HG03469 (cell line): ENCODE measurements at regions not wholly inside any gene's neighbourhood (a gene's known extent, or its start where the extent isn't known, plus 50 kb on each side); places are given as distances from the start of the nearest gene placed in this dataset.

ENCODE experiments used
- ATAC-seq: cut with Tn5 transposase; IDR thresholded peaks from one replicate; pipeline ENCODE4 v1.9.1; 2021; ENCODE audit warnings: mild to moderate bottlenecking, moderate library complexity, moderate number of reproducible peaks; ENCODE audit not compliant: unreplicated experiment

DNA sequence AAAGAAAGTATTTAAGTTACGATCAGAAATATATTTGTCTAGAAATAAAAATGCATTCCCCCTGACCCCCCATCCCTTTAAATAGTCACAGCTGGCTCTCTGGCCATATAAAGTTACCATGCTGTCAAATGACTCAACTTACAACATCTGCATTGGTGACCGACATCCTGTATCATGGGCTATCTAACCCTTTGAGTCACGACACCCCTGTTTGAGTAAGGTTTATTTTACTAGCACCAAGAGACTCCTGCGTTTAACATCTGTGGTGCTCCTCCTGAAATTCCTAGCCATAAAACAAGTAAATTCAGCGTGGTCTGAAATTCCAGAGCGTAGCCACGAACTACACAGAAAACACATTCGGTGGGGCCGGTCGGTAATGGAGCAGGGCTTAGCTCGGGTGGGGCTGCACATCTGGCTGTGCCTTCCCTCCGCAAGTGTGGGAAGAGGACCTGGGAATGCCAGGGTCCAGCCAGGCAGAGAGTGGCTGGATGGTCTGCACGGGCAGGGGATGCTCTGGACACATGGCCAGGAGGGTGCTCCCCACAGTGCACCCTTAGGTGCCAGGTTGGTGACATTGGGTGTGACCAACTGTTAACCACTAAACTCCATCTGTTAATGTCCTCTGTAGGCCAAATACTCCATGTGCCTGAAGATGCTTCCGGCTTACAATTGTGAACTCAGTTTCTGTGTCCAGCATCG lies 53.0 kb upstream of the CLDN14 start:
- ATAC-seq: no peak

DNA sequence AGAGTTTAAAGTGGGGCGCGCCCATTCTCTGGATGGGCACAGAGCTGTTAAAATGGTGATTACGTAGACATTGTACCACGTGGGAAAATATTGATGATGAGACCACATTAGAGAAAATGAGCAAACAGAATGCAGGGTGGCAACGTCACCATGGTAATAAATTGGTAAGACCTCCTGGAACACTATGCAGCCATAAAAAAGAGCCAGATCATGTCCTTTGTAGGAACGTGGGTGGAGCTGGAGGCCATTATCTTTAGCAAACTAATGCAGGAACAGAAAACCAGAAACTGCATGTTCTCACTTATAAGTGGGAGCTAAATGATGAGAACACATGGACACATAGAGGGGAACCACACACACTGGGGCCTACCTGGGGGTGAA lies 53.5 kb upstream of the CLDN14 start:
- ATAC-seq: no peak

DNA sequence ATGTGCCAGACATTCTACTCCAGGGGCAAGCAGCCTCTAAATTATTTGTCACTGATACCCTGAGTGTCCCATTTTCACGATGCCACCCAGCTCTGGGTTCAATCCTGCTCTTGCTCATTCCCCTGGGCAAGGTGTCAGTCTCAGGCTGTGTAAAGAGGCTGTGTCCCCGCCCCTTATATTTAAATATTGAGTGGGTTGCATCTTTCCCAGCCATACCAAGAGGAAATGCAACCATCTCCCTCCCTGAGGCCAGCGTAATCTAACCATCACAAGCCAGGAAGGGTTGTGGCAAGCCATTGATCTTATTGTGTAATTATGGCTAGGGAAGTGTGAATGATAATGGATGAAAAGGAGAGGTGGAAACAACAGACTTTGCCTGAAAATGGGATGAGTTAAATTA lies 54.7 kb upstream of the CLDN14 start:
- ATAC-seq: no peak

DNA sequence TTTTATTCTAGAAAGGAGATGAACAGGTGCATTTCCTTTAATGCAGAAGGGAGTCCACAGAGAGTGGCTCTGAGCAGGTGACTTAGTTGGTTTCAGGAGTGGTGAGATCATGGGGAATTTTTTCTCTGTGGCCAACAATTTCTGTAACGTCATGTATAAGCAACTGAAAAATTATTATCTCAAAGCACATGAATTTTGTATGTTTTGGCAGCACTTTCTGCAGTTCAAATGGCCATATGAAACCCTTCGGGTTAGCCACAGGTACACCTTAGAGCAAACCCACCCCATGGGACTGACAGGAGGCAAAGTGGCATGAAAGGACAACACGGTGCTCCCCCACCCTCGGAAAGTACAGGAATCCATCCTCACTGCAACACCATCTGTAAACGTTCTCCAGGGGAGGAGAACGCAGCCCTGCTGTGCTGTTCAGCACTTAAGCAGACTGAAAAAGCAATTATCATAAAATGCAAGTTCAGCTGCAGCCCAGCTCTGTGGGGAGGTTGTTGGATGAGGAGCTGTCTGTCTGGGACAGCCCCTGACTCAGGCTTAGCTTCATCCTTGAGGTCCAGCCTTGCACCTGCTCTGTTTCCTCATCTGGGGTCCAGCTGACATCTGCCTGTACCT lies 55.8 kb upstream of the CLDN14 start:
- peak; percentile 57 for ATAC-seq

DNA sequence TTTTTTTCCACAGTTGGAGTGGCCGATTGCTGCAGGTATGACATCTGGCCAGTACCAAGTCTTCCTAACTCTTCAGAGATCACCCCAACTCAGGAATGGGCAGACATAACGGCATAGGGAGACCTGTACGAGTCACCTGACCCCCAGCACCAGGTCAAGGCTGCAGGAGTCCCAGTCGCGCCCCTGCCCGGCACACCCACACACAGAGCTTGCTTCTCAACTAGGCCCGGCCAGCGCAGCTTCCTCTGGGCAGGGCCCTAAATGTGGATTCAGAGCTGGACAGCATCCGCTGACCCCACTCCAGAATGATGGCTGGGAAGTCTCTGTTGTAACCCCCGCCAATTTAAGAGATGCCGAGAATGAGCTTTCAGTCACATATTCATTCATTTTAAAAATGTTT lies 58.8 kb upstream of the CLDN14 start:
- no peak for ATAC-seq

DNA sequence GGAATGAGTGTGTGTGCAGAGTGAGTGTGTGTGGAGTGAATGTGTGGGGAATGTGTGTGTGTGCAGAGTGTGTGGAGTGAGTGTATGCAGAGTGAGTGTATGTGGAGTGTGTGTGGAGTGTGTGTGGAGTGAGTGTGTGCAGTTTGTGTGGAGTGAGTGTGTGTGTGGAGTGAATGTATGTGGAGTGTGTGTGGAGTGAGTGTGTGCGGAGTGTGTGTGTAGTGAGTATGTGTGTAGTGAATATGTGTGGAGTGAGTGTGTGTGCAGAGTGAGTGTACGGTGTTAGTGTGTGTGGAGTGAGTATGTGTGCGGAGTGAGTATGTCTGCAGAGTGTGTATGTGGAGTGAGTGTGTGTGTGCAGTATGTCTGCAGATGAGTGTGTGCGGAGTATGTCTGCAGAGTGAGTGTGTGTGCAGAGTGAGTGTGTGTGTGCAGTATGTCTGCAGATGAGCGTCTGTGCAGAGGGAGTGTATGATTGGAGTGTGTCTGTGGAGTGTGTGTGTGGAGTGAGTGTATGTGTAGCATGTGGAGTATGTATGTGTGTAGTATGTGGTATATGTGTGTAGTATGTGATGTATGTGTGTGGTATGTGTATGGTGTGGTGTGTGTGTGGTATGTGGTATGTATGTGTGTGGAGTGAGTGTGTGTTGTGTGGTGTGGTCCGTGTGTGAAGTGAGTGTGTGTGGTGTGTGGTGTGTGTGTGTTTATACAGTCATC lies 59.7 kb upstream of the CLDN14 start:
- ATAC-seq: no peak

DNA sequence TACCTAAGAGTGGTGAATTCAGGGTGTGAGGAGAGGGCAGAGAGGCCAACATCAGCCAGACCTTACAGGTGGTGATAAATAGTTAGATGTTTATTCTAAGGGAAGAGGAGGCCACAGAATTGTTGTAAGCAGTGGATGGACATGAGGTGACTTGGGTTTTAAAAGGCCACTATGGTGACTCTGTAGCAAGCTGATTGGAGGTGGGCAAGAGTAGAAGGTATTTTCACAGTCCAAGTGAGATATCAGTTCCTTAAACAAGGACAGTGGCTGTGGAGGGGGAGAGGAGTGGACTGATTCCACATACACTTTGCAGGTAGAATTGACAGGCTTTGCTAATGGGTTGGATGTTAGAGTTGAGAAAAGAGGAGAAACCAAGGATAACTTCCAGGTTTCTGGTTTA lies 60.8 kb upstream of the CLDN14 start:
- ATAC-seq: no peak

DNA sequence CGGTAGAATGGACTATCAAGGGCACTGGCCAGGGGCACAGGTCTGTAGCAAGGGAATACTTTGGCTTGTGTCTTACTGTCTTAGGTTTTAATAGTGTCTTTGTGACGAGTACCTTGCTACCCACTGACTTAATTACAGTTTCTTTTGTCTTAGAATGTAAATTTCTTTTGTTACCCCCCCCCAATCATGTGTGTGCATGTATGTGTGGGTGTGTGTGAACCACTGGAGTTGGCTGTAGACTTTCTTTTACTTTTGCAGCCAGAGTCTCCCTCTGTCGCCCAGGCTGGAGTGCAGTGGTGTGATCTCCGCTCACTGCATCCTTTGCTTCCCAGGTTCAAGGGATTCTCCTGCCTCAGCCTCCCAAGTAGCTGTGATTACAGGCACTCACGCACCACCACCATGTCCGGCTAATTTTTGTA lies 61.8 kb upstream of the CLDN14 start:
- ATAC-seq: no peak

DNA sequence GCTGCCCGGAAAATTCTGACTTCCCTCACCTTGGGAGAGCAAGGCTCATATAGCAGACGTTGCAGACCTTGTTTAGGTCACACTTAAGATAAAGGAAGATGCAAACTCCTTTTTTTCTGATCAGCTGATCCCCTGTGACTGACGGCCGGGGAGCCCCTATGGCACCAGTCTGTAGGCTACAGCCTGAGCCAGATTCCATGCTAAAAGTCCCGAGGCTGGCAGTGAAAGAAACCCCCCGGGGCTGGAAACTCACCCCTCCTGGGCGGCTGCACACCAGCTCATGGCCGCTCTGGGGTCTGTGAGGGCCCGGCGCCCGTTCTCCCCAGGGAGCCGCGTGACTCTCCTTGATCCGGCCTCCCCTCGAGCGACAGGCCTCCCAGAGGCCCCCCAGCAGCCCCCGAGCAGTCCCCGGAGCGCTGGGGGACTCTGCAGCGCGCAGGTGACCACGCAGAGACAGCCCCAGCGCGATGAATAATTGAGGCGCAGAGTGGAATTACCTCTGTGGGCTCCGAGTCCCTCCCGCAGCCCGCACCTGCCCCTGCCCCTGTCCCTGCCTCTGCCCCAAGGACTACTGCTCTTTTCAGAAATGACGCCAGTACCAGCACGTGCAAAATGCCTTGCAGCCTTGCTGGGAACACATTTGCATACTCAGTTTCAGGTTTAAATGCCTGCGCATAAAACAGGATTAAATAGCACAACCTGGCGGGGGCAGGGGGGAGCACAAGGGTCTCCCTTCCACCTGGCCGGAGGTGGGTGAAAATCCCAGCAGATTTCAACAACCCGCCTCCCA lies 62.6 kb upstream of the CLDN14 start:
- peak; percentile 53 for ATAC-seq

DNA sequence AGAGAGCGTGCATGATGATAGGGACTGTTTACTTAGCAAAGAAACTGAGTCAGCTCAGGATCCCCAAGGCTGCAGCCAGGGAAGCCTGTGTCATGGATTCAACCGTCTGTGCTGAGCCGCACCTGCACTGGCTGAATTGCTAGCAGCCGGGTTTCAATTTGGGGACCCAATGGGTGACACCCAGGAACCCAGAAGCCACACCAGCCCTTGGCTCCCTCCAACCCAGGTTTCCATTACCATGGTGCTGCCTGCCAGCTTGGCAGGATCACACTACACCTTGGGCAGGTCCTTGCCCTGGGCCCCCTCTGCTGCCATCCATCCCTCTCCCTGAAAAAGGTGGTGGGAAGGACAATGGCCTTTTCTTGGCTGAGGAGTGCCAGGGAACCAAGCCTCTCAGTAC lies 64.0 kb upstream of the CLDN14 start:
- no peak for ATAC-seq

DNA sequence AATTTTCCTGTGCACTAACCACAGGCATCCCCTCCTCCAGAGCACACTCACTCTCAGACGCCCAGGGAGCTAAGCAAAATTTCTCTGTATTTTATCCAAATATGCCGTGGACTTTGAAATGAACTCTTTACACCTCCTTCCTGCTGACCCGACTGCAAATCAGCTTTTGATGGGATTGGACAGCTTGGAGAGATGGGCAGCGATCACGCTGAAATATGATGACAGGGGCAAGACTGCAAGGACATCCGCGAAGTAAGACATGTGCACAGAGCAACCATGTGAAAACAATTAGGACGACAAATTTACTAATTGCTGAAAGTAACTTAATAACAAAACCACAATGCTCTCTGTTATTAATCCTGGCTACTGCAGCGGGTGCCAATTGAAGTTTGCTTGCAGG lies 64.6 kb upstream of the CLDN14 start:
- no peak for ATAC-seq

DNA sequence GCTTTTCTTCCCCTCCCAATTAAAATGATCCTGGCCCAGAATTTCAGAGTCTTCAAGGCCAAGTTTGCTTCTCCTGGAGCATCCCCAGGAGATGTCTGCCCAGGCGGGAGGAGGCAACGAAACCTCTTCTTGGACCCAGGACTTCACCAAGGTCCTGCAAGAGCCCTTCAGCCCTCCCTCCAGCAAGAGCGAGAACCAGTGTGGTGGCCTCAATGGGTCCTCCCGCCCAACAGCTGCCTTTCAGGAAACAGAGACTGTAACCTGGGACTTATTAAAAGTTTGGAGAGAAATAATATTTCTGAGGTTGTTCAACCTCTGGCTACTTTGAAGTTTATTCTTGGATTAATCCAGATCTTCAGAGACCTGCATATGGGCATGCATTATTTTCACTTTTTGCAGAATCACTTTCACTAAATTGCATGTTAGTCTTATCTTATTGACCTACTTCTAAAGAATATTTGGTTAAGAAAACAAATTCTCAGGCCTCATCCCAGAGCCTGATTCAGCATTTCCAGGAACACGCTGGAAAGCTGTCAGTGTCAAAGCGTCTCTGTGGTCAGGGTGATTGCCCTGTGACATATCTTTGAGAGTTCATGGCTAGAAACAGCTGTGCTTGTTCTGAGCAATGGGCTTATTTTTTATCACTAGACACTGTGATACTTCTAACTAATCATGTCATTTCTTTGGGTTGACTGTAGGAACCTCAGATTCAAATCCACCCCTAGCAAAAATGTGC lies 66.0 kb upstream of the CLDN14 start:
- ATAC-seq: no peak

DNA sequence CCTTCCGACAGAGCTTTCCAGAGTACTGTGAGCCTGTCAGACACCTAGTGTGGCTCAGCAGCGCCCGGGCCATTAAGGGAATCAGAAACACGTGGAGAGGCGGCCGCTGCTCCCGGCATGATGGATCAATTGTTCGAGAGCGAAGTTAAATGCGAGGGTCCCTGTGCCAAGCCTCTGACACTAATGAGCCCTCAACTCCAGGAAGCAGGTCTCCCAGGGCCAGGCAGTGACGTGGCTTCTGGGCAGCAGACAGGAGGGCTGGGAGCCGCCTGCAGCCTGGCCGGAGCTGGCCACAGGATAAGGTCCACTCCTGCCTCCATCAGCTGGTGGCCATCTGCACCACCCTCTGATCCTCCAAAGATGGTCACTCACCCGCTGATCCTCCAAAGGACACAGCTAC lies 67.5 kb upstream of the CLDN14 start:
- ATAC-seq: no peak

DNA sequence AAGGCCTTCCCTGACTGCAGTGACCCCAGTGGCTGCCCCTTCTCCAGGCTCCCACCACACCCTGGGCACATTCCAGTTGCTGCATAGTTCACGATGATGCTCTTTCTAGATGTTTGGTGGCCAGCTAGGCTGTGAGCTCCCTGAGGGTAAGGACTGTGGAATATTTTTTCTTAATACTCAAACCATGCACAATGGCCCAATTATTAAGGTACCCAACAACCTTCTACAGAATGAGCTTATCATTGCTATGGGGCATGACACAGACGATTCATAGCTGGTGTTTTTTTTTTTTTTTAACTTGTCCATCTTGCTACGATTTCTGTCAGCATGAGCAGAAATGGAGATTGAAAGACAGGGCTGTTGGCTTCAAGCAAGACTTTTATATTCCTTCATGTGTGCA lies 68.9 kb upstream of the CLDN14 start:
- no peak for ATAC-seq

DNA sequence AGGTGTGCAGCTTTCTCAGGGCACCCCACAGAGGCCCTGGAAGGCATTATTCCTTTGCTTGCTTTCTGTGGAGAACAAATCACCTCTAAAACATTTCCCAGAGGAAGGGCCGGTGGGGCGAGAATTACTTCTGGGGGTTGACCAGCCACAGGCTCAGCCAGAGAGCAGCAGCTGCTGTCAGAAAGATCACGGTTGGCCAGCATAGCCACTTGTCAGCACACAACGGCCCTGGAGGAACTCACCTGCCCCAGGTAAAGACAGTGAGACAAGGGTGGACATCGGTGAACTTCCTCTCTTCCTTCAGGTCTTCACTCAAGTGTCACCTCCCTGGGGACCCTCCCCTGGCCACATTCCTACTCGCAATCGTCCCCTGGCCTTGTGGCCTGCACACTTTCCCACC lies 69.5 kb upstream of the CLDN14 start:
- no peak for ATAC-seq

DNA sequence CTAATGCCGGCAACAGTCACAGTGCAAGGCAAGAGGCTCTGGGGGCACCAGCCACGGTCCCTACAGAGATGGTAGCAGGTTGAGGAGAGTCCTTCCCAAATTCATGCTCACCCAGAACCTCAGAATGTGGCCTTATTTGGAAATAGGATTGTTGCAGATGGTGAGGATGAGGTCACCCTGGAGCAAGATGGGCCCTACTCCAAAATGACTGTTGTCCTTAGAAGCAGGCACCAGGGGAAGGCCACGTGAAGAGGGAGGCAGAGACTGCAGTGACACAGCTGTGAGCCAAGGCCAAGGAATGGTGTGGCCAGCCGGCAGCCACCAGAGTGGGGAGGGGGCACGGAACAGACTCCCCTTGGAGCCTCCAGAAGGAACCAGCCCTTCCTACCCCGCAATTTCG lies 70.8 kb upstream of the CLDN14 start:
- ATAC-seq: no peak

DNA sequence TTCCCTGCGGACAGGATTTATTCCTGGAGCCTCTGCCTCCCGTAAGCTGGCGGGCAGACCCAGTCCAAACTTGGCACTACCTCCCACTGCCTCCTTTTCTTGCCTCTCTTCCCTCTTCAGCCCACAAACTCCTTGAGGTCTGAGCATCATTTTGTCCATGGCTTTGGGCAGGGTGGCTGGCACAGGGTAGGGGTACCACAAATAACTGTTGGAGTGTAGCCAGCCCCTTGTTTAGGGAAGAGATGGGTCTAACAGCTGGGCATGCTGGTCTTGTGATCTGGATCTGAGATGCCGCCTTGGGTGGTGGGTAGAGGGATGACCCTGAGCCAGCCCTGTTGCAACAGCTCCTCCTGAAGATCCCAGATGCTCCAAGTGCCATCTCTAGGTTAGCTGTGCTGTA lies 71.4 kb upstream of the CLDN14 start:
- no peak for ATAC-seq

DNA sequence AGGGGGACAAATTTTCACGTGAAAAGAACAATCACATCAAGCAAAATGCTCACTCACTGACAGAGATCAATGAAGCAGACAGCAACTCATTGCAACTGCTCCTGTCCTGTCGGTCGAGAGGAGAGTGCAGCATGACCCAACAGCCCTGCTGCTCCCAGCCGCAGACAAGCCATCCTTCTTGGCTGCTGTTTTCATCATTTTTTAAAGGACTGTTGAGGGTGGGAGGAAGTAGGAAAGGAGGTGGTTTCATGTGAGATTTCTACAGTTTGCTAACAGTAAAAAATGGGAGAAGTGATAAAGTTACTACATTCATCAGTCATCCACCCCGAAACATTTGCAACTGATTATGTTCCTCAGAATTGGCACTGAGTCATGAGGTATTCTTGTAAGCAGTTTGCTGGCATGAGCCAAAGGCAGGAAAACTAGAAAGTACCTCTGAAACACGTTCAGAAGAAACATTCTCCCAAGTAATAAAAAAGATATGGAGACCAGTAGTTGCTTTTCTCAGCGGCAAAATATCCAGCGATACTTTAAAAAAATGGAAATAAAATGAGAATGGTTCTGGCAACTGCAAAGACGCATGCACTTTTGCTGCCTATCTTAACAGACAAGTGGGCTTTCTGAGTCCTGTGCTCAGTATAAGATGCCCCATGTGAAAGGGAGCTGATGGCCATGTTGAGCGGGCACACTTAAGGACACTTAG lies 72.0 kb upstream of the CLDN14 start:
- no peak for ATAC-seq

DNA sequence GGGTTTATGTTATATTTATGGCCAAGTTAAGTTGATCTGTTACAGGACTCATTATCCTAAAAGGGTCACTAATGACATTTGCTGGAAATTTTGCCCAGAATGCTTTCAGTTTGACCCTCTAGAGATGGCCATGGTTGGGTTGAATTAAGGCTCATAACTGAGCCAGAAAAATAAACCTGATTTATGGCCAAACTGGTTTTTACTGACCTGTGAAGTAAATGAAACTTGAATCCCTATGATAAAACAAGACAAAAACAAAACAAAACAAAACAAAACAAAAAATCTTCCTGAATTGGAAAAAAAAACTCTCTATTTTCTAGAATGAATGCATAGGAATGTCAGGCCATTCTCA lies 72.5 kb upstream of the CLDN14 start:
- ATAC-seq: no peak

DNA sequence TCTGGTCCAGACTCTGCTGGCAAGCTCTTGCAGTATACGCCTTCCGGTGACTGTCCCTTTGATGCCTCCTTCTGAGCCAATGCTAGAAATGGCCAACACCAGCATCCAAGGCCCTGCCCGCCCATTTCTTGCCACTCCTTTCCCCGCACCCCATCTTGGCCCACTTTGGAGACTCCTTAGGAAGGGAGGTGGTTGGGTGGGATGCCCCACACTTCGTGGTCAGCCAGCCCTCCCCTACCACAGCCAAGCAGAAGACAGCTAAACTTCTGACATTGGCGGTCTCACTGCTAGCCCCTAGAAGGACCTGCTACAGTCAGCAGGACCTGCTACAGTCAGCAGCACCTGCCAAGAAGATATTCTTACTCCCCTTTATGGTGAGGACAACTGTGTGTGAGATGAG lies 73.5 kb upstream of the CLDN14 start:
- ATAC-seq: no peak
